AG10803 (cell line): ENCODE measurements at regions not wholly inside any gene's neighbourhood (a gene's known extent, or its start where the extent isn't known, plus 50 kb on each side); places are given as distances from the start of the nearest gene placed in this dataset.

Source experiments
- DNase-seq: peaks from one replicate; pipeline ENCODE4 v3.0.0; 2010; ENCODE audit warnings: low read depth
- H3K4me3 ChIP-seq: 2 replicates; pipeline ENCODE4 v1.5.1; 2011; ENCODE audit warnings: mild to moderate bottlenecking, low read length, control low read depth
- CTCF ChIP-seq: conservative IDR thresholded peaks from 2 replicates; pipeline ENCODE4 v1.5.1; 2011; ENCODE audit warnings: mild to moderate bottlenecking, low read length, control low read depth, inconsistent platforms

DNA sequence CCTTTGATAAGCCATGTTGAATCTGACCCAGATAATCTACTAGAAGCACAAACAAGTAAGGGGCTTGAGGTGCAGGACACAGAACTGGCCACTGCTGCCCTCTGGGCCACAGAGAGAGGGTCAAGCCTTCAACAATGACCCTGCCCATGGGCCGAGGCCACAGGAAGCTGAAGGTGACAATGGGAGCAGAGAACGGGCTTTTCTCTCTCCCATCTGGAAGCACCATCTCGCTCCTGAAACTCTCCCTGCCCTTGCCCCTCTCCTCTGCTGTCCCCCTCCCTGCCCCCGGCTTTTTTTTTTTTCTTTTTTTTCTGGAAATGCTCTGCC is 133.1 kb upstream of the DUSP10 start:
- no peak for TF ChIP-seq CTCF
- H3K4me3 ChIP-seq, result no peak overlapping the region
- DNase-seq, result no peak

DNA sequence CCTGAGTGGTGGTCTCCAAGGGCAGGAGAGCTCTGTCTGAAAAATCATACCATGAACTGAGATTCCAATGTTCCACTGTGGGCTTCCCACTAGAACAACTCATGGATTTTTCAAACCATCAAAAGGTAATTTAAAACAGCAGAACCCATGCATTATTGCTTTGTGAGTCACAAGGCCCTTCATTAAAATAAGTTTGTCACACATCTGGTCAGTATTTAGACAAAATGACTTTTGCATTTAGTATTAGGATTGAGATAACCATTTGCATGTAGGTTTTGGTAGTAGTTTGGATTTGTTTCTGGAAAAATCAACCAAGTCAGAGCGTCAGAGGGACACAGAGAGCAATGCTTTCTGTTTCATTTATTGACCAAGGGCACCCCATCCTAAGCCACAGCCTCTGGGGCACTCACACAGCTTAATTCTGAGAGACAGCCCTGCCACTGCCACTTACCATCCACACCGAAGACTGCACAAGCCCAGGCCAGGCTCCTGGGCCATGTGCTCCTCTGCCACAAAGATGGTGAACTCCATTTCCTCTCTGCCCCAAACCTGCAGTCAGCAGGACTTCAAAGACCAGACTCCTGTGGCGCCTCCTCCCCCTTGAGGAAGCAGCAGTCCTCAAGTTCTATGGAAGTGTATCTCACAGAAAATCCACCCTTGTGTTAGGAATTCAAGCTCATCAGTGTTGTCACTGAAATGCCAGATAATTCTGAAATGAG is 132.6 kb upstream of the DUSP10 start:
- no peak; the same call in 1 of the 2 replicates for TF ChIP-seq CTCF
- no peak overlapping the region for H3K4me3 ChIP-seq
- DNase-seq, result peak; percentile 85

DNA sequence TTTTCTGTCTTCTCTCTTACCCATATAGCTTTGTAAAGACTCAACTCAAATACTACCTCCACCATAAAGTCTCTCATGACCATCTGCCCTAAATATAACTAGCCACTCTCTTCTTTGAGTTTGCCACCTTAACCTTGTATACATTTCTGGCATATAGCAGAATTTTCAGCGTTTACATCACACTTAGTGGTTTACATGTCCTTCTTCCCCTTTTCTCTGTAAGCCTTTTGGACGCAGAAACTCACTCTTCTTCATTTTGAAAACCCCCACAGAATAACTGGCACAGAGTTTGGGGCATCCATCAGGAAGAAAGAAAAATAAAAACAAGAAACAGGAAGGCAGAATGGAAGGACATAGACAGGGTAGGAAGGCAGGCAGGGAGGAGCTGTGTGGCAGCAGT is 131.8 kb upstream of the DUSP10 start:
- H3K4me3 ChIP-seq, result no peak overlapping the region
- no peak for DNase-seq
- no peak for TF ChIP-seq CTCF

DNA sequence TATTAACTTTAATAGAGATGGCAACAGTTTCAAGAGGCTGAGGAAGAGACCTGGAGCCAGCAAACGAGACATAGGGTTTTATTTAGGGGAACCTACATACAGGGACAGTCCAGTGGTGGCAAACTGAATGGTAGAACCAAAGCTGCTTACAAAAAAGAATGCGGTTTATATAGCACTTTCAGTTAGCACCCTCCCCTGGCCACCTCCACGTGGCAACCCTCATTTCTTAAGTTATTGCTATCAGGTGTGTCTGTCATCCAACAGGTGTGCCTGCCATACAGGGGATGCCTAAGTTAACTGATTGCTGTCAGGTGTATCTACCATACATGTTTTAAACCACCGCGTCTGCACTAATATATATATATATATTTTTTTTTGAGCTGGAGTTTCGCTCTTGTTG is 129.2 kb upstream of the DUSP10 start:
- no peak for TF ChIP-seq CTCF
- DNase-seq, result no peak
- H3K4me3 ChIP-seq, result no peak overlapping the region

DNA sequence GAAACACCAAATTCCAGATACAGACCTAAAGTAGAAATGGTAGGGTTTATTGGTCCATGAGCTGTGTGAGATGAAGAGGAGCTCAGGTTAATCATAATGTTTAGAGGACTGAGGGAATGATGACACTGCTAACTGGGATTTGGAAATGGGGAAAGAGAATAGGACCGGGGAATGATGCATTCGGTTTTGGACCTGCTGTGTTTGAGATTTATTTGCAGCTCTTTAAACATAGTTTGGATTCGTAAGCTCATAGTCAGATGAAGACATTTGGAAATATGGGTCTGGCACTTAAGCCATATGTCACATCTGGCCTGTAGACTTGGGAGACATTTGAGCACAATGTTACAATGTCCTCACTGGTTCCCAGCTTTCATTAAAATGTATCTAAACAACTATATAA is 127.9 kb upstream of the DUSP10 start:
- peak; percentile 95 for DNase-seq
- H3K4me3 ChIP-seq, result no peak overlapping the region
- no peak for TF ChIP-seq CTCF

DNA sequence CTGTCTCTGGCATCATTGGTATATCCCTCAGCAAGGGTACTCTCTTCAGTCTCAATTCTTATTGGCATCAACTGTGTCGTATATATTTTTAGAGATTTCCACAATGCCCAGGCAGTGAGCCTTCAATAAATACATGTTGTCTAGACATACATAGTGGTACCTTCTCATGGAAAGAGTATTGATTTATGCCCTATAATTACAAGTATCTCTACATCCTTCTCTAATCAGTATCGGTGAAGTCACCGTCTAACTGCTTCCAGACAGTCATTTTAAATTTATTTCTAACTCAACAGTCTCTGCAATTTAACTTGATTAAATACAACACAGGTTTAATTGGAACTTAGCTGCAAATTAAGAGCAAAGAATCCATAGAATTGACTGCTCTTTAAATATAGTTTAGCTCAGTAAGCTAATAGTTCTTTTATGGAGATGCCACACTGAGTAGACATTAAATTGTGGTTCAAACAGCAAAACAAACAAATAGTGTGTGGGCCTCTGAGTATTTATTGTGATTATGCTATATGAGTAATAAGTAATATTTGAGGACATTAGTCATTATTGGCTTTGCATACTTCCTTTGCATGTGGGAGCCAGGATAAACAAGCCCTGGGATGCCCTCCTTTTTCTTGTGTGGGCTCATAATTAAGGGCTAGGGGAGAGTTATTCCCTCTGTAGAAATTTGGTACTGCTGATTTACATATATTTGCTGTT is 126.9 kb upstream of the DUSP10 start:
- DNase-seq, result peak; percentile 85
- no peak for TF ChIP-seq CTCF
- H3K4me3 ChIP-seq, result no peak overlapping the region

GRCh38 chr1:221867003-221867402 is 125.1 kb upstream of the DUSP10 start:
- TF ChIP-seq CTCF, result no peak

More at GRCh38 chr1:221867003-221867402, 125.1 kb upstream of the DUSP10 start:
- no peak for DNase-seq
- no peak overlapping the region for H3K4me3 ChIP-seq
